ENCODE measurements at regions not wholly inside any gene's neighbourhood (a gene's known extent, or its start where the extent isn't known, plus 50 kb on each side); places are given as distances from the start of the nearest gene placed in this dataset.

DNA sequence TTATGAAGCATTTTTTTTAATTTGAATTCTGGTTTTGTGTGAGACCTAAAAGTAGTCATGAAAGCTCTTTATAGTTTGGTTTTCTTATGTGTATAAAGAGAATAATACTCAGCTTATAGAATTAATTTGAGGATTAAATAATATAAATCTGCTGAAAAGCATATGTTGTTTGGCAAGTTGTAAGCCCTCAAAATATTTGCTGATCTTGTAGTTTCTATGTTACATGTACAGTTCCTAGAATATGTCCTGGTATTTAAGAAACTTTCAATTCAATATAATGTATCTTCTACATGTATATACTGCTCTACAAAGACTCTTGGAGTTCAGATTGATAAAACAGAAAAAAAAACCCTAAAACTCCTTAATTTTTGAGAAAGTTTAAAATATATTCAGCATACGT lies 605.5 kb upstream of the FAM98A start:
- Mint-ChIP-seq H3K27me3 (no peaks in the 10 kb centered on the region), H3K4me1 (no peaks in the 10 kb centered on the region), H3K9me3 (peaks cover 2 to 21% (median 16%) of the 10 kb centered on the region in 7 donors), H3K36me3 (no peaks in the 10 kb centered on the region), H3K27ac (no peak overlapping the region), H3K4me3 (no peak overlapping the region)
- Histone ChIP-seq H3K4me3 (ENCODE audit: low read depth, low read length) (no peak overlapping the region), H3K36me3 (ENCODE audit: control insufficient read depth, insufficient read depth, low read length) (no peaks in the 10 kb centered on the region), H3K4me1 (ENCODE audit: control insufficient read depth, insufficient read depth, low read length, poor library complexity, severe bottlenecking) (no peaks in the 10 kb centered on the region), H3K9me3 (ENCODE audit: control insufficient read depth in 2 of 2, low read length in 2 of 2) (peaks cover 3 to 8% of the 10 kb centered on the region in 2 experiments), H3K27ac (ENCODE audit: insufficient read depth, low read length, poor library complexity, severe bottlenecking) (no peak overlapping the region), H3K27me3 (ENCODE audit: control insufficient read depth, insufficient read depth, low read length) (no peaks in the 10 kb centered on the region)
- no peak for ATAC-seq (ENCODE audit: low read depth in 2 of 2)
- no peak for DNase-seq

DNA sequence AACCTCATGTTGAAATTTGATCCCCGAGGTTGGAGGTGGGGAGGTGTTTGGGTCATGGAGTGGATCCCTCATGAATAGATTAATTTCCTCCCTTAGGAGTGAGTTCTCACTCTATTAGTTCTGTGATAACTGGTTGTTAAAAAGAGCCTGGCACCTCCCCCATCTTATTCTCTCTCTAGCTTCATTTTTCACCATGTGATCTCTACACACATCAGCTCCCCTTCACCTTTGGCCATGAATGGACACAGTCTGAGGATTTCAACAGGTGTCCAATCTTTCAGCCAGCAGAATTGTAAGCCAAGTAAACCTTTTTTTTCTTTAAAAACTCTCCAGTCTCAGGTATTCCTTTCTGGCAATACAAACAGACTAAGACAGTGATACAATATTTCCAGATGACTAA lies 602.0 kb upstream of the FAM98A start:
- Histone ChIP-seq H3K4me1 (ENCODE audit: control insufficient read depth, insufficient read depth, low read length, poor library complexity, severe bottlenecking) (no peaks in the 10 kb centered on the region), H3K9me3 (ENCODE audit: control insufficient read depth in 2 of 2, low read length in 2 of 2) (no peaks in the 10 kb centered on the region), H3K4me3 (ENCODE audit: low read depth, low read length) (no peak overlapping the region), H3K36me3 (ENCODE audit: control insufficient read depth, insufficient read depth, low read length) (no peaks in the 10 kb centered on the region), H3K27ac (ENCODE audit: insufficient read depth, low read length, poor library complexity, severe bottlenecking) (no peak overlapping the region), H3K27me3 (ENCODE audit: control insufficient read depth, insufficient read depth, low read length) (no peaks in the 10 kb centered on the region)
- Mint-ChIP-seq H3K27me3 (no peaks in the 10 kb centered on the region), H3K4me1 (no peaks in the 10 kb centered on the region), H3K4me3 (no peak overlapping the region), H3K36me3 (no peaks in the 10 kb centered on the region), H3K9me3 (peaks cover 0 to 6% (median 3%) of the 10 kb centered on the region in 7 donors), H3K27ac (no peak overlapping the region)
- ATAC-seq (ENCODE audit: low read depth in 2 of 2) (no peak), DNase-seq (no peak)

DNA sequence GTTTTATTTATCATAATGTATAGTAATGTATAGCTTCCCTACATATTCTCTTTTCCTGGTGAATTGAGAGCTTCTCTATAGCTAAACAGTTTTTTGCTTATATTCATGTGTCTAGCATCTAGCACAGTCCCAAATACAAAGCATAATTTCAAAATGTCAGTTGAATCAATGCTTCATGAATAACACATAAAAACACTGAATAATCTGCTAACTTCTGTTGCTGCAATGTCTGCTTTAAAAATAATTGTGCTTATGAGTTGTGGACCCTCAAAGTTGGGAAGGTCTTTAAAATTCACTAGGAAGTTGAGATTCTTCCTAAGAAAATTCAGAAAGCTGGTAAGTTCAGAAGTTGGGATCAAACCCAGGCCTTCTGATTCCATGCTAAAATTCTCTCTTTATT lies 600.9 kb upstream of the FAM98A start:
- Mint-ChIP-seq H3K9me3 (peaks cover 0 to 6% (median 3%) of the 10 kb centered on the region in 7 donors), H3K27ac (no peak overlapping the region), H3K4me3 (no peak overlapping the region), H3K36me3 (no peaks in the 10 kb centered on the region), H3K4me1 (no peaks in the 10 kb centered on the region), H3K27me3 (no peaks in the 10 kb centered on the region)
- Histone ChIP-seq H3K4me1 (ENCODE audit: control insufficient read depth, insufficient read depth, low read length, poor library complexity, severe bottlenecking) (no peaks in the 10 kb centered on the region), H3K4me3 (ENCODE audit: low read depth, low read length) (no peak overlapping the region), H3K36me3 (ENCODE audit: control insufficient read depth, insufficient read depth, low read length) (no peaks in the 10 kb centered on the region), H3K9me3 (ENCODE audit: control insufficient read depth in 2 of 2, low read length in 2 of 2) (no peaks in the 10 kb centered on the region), H3K27me3 (ENCODE audit: control insufficient read depth, insufficient read depth, low read length) (no peaks in the 10 kb centered on the region), H3K27ac (ENCODE audit: insufficient read depth, low read length, poor library complexity, severe bottlenecking) (no peak overlapping the region)
- DNase-seq (no peak), ATAC-seq (ENCODE audit: low read depth in 2 of 2) (no peak)

DNA sequence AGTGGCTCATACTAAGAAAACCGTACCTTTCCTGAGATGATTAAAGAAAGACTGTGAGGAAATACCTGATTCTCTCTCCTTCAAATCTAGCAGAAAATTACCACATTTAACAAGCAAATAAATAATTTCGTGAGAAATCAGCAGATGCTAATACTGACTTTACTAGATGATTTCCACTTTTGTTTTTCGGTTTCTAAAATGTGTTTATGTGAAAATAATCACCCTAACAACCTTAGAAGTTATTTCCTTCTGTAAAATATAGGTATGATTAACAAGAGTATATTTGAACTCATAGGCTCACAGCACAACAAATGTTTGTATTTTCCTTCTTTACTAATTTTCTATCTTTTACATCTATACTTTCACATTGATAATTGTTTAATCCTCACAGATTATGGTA lies 594.1 kb upstream of the FAM98A start:
- no peak for ATAC-seq (ENCODE audit: low read depth in 2 of 2)
- Mint-ChIP-seq H3K4me3 (no peak overlapping the region), H3K9me3 (peaks cover 0 to 5% (median 0%) of the 10 kb centered on the region in 7 donors), H3K36me3 (no peaks in the 10 kb centered on the region), H3K27ac (no peak overlapping the region), H3K4me1 (no peaks in the 10 kb centered on the region), H3K27me3 (no peaks in the 10 kb centered on the region)
- Histone ChIP-seq H3K27ac (ENCODE audit: insufficient read depth, low read length, poor library complexity, severe bottlenecking) (no peak overlapping the region), H3K27me3 (ENCODE audit: control insufficient read depth, insufficient read depth, low read length) (no peaks in the 10 kb centered on the region), H3K4me1 (ENCODE audit: control insufficient read depth, insufficient read depth, low read length, poor library complexity, severe bottlenecking) (no peaks in the 10 kb centered on the region), H3K9me3 (ENCODE audit: control insufficient read depth in 2 of 2, low read length in 2 of 2) (no peaks in the 10 kb centered on the region), H3K36me3 (ENCODE audit: control insufficient read depth, insufficient read depth, low read length) (no peaks in the 10 kb centered on the region), H3K4me3 (ENCODE audit: low read depth, low read length) (no peak overlapping the region)
- DNase-seq = no peak

DNA sequence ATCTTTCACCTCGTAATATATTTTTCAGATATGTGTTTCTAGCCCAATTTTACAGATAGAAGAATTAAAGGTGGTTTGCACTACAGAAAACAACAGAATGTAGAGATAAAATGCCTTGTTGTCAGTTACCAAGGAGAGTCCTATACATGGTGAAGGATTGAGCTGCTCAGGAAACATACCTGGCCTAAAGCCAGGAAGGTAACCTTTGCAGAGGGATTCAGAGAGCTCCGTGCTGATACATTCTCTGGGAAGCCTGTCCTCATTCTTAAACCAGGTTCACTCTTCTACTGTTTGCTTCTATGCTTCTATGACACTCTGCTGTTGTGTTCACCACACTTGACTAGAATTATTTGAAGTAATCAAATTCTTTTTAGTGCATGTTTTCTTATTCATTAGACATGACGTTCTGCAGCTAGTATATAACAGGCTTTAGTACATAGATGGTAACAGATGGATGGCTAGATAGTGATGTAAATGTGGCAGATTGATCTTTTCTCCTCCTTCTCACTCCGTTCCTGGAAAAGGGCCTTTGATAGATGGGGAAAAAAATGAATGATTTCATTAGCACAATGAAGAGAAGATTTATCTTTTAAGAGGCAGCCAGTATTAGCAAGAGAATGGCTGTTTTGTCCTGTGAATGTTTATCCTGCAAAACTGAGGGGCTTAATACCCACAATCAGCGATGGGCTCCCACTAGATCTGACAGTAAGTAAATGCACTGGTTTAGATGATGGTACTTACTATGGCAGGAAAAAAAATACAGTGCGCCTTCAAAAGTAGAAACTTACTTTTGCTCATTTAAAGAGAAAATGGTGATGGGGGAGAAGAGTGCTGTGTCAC lies 589.6 kb upstream of the FAM98A start:
- H3K36me3 Mint-ChIP-seq = no peaks in the 10 kb centered on the region
- H3K9me3 ChIP-seq (ENCODE audit: control insufficient read depth in 2 of 2, low read length in 2 of 2) = no peaks in the 10 kb centered on the region
- no peak overlapping the region for H3K4me3 Mint-ChIP-seq
- no peaks in the 10 kb centered on the region for H3K36me3 ChIP-seq (ENCODE audit: control insufficient read depth, insufficient read depth, low read length)
- peak overlapping the region in 1 of 3 donors; percentile 1 for H3K27ac Mint-ChIP-seq
- no peak overlapping the region for H3K27ac ChIP-seq (ENCODE audit: insufficient read depth, low read length, poor library complexity, severe bottlenecking)
- no peak overlapping the region for H3K4me3 ChIP-seq (ENCODE audit: low read depth, low read length)
- H3K27me3 ChIP-seq (ENCODE audit: control insufficient read depth, insufficient read depth, low read length) = no peaks in the 10 kb centered on the region
- no peaks in the 10 kb centered on the region for H3K4me1 ChIP-seq (ENCODE audit: control insufficient read depth, insufficient read depth, low read length, poor library complexity, severe bottlenecking)
- DNase-seq (no peak), ATAC-seq (ENCODE audit: low read depth in 2 of 2) (no peak)
- no peaks in the 10 kb centered on the region for H3K27me3 Mint-ChIP-seq
- H3K4me1 Mint-ChIP-seq = no peaks in the 10 kb centered on the region
- peaks cover 0 to 7% (median 0%) of the 10 kb centered on the region in 7 donors for H3K9me3 Mint-ChIP-seq

DNA sequence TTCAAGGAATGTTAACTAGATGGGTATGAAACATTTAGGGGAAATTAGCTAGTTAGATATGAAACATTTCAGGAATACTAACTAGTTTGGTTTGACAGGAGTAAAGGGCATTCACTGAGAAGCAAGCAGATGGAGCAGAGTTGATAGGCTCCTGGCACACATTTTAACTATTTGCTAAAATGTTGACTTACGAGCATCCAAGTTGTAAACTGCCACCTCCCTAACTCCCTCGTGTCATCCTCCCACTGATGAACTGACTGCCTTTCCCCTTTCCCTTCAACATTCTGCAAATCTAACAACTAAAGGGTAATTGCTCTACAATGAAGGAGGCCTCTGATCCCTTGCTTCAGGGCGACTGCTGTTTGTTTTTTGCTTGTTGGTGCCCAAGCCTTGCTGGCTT lies 580.4 kb upstream of the FAM98A start:
- Histone ChIP-seq H3K27ac (ENCODE audit: insufficient read depth, low read length, poor library complexity, severe bottlenecking) (no peak overlapping the region), H3K36me3 (ENCODE audit: control insufficient read depth, insufficient read depth, low read length) (no peaks in the 10 kb centered on the region), H3K9me3 (ENCODE audit: control insufficient read depth in 2 of 2, low read length in 2 of 2) (no peaks in the 10 kb centered on the region), H3K4me3 (ENCODE audit: low read depth, low read length) (no peak overlapping the region), H3K27me3 (ENCODE audit: control insufficient read depth, insufficient read depth, low read length) (no peaks in the 10 kb centered on the region), H3K4me1 (ENCODE audit: control insufficient read depth, insufficient read depth, low read length, poor library complexity, severe bottlenecking) (no peaks in the 10 kb centered on the region)
- peaks cover 0 to 6% (median 3%) of the 10 kb centered on the region in 7 donors for H3K9me3 Mint-ChIP-seq
- H3K4me3 Mint-ChIP-seq = no peak overlapping the region
- no peaks in the 10 kb centered on the region for H3K4me1 Mint-ChIP-seq
- no peaks in the 10 kb centered on the region for H3K36me3 Mint-ChIP-seq
- no peak for ATAC-seq (ENCODE audit: low read depth in 2 of 2)
- no peaks in the 10 kb centered on the region for H3K27me3 Mint-ChIP-seq
- DNase-seq = no peak
- H3K27ac Mint-ChIP-seq = no peak overlapping the region

DNA sequence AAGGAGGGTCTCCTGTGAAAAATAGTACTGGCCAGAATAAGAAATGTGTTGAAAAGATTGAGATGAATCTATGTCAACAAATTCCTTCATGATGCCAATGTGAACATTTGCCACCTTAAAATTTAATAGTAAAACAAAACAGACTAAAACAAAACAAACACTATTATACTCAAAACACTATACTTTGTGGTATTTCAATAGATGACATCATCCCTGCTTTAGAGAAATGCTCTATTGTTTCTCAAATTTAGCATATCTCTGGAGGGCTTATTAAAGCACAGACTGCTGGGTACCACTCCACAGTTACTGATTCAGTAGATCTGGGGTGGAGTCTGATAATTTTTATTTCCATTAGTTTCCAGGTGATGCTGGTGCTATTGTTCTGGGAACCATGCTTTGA lies 579.4 kb upstream of the FAM98A start:
- peaks cover 0 to 5% (median 3%) of the 10 kb centered on the region in 7 donors for H3K9me3 Mint-ChIP-seq
- H3K4me3 ChIP-seq (ENCODE audit: low read depth, low read length) = no peak overlapping the region
- H3K4me1 ChIP-seq (ENCODE audit: control insufficient read depth, insufficient read depth, low read length, poor library complexity, severe bottlenecking) = no peaks in the 10 kb centered on the region
- H3K27ac Mint-ChIP-seq = no peak overlapping the region
- no peaks in the 10 kb centered on the region for H3K9me3 ChIP-seq (ENCODE audit: control insufficient read depth in 2 of 2, low read length in 2 of 2)
- no peaks in the 10 kb centered on the region for H3K36me3 Mint-ChIP-seq
- H3K4me3 Mint-ChIP-seq = no peak overlapping the region
- no peak overlapping the region for H3K27ac ChIP-seq (ENCODE audit: insufficient read depth, low read length, poor library complexity, severe bottlenecking)
- H3K36me3 ChIP-seq (ENCODE audit: control insufficient read depth, insufficient read depth, low read length) = no peaks in the 10 kb centered on the region
- H3K4me1 Mint-ChIP-seq = no peaks in the 10 kb centered on the region
- DNase-seq (no peak), ATAC-seq (ENCODE audit: low read depth in 2 of 2) (no peak)
- no peaks in the 10 kb centered on the region for H3K27me3 Mint-ChIP-seq
- no peaks in the 10 kb centered on the region for H3K27me3 ChIP-seq (ENCODE audit: control insufficient read depth, insufficient read depth, low read length)

DNA sequence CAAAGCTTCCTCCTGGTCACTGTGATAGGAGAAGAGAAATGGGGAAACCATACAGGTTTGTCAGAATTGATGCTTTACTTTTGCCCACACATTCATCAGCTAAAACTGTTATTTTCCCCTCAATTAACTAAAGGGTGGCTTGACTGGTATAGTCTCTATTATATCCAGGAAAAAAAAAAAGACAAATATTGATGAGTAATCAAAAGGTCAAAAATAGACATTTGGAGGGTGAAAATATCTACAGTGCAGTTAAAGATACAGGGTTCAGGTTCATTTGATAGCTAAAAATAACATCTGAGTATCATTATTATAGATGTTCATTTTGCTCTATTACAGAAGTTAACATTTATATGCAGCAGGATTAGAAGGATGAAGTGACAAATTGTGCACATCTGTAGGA lies 577.6 kb upstream of the FAM98A start:
- Mint-ChIP-seq H3K4me3 (no peak overlapping the region), H3K27ac (no peak overlapping the region), H3K36me3 (no peaks in the 10 kb centered on the region), H3K9me3 (peaks cover 3 to 8% (median 5%) of the 10 kb centered on the region in 7 donors), H3K4me1 (no peaks in the 10 kb centered on the region), H3K27me3 (no peaks in the 10 kb centered on the region)
- H3K9me3 ChIP-seq (ENCODE audit: control insufficient read depth in 2 of 2, low read length in 2 of 2) = no peaks in the 10 kb centered on the region
- no peaks in the 10 kb centered on the region for H3K4me1 ChIP-seq (ENCODE audit: control insufficient read depth, insufficient read depth, low read length, poor library complexity, severe bottlenecking)
- H3K27ac ChIP-seq (ENCODE audit: insufficient read depth, low read length, poor library complexity, severe bottlenecking) = no peak overlapping the region
- H3K4me3 ChIP-seq (ENCODE audit: low read depth, low read length) = no peak overlapping the region
- no peaks in the 10 kb centered on the region for H3K36me3 ChIP-seq (ENCODE audit: control insufficient read depth, insufficient read depth, low read length)
- ATAC-seq (ENCODE audit: low read depth in 2 of 2) (no peak), DNase-seq (no peak)
- H3K27me3 ChIP-seq (ENCODE audit: control insufficient read depth, insufficient read depth, low read length) = no peaks in the 10 kb centered on the region

Measured in CD4-positive, CD25-positive, alpha-beta regulatory T cell (primary cell).